HG03159 (cell line): ENCODE measurements at regions not wholly inside any gene's neighbourhood (a gene's known extent, or its start where the extent isn't known, plus 50 kb on each side); places are given as distances from the start of the nearest gene placed in this dataset.
"Not testable (repeated sequence)": the region's sequence is repeated elsewhere in the genome, so short reads cannot be mapped to it uniquely, and the experiment has no call there.

Experiments
- ATAC-seq: cut with Tn5 transposase; IDR thresholded peaks from one replicate; pipeline ENCODE4 v1.9.1; 2021; ENCODE audit warnings: mild to moderate bottlenecking, moderate library complexity; ENCODE audit not compliant: unreplicated experiment

DNA sequence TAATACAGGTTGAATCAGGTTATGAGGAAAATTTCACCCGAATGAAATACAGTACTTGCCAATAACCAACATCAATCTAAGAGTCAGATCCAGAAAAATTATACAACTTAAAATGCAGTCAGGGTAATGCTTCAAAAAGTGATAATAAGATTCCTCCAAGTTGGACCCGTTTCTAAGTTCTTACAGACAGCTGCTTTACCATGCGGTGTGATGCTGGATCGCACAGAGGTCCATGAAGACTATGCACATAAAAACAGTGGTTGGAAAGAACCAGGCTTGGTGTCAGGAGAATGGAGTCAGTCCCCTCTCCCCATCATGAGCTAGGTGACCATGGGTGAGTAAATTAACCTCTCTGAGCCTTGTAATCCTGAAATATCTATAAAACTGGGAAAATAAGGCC, 261.3 kb downstream of the QDPR start:
- no peak for ATAC-seq

DNA sequence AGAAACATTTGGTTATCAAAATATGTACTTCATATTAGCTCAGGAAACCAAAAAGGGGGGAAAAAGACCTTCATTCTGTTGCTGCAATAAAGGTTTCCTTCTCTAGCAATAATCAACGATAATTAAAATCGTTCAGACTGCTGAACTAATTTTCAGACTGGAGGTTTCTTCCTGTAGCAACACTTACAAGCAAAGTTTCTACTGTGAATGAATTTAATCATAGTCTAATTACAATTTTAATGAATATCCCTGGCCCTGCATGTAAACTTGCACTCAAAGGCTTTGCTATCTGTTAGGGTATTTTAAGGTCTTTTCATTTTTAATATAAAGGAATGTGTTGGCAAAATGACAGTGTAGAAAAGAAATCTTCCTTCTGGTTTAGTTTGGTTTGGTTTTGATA, 265.2 kb downstream of the QDPR start:
- no peak for ATAC-seq

DNA sequence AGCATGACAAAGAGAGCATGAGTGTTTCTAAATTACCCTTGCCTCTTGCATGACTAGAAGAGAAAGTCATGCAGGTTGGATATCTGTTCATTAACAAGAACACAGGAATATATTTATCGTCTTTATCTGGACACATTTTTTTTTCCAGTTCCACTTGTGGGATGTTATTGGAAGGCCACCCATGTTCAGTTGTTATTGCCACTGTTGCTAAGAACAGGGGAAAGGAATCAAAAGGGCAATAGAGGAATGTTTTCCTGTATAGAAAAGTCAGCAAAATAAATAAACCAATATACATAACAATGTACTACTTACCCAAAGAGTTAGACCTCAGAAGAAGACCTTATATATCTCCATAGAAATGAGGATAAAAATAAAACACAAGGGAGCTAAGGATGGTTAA, 270.1 kb downstream of the QDPR start:
- no peak for ATAC-seq

DNA sequence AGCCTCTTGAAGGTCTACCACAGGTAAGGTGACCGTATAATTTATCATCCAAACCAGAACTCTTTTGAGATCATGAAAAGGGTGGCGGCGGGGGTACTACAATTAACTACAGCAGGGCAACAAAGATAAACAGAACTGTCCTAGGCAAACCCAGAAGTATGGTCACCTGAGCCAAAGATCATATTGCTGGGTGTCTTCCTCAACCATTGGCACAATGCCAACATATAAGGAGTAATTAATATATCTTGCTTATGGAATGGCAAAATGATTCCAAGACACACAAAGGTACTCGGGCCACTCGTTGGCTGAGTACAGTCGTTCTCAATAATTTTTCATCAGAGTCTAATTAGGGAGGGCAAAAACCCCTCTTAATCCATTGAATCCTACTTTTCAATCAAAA, 273.3 kb downstream of the QDPR start:
- ATAC-seq = no peak

DNA sequence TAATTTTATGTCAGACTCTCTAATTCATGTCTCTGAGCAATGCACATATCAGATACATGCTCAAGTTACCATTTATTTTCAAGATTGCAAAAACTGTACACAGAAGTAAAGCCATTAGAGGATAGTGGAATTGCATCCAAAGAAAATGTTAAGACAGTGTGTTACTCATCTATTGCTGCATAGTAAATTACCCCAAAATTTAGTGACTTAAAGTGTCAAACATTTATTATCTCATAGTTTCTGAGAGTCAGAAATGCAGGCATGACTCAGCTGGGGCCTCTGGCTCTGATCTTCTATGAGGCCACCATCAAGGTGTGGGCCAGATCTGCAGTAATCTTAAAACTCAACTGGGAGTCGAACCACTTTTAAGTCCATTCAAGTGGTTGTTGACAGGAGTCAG, 275.2 kb downstream of the QDPR start:
- no peak for ATAC-seq

DNA sequence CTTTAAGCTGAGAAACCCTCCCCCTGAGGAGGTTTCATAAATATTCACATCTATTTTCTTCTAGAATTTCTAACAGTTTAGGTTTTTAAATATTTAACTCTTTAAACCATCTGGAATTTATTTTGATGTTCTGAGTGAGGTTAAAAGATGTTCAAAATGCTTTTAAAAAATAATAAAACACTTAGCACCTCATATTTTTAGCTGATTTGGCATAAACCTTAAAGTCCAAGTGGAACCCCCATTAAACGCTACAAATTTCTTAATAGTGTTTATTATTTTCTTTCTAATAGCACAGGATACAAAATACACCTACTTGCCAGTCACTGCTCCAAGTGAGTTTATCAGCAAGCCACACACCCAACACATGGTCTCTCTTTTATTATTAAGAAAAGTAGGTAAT, 277.2 kb downstream of the QDPR start:
- no peak for ATAC-seq

DNA sequence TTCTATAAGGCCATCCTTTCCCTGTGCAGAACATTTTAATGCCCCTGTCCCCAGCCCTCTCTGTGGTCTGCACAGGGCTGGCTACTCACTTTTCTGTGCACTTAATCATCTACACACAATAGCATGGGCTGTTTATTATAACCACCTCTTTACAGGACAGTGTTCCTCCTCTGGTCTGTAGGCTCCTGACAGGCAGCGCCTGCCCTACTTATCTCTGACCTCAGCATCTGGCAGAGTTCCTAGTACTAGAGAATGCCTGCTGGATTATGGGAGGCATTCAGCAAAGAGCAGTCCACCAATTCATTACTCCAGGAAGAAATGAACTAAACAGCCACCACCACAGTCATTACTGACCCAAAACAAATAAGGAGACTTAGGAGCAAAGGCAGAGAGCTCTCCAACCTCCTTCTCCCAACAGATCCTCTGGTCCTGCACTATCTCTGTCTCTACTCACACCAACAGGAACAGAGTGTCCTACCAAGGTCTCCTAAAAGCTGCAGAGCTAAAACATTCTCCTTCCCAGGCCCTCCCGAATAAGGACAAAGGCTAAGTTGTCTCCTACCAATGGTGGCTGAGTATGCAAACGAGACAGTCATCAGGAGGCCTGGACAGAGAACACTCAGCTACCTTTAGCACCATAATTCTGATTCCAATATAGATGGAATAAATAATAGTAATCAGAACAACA, 279.2 kb downstream of the QDPR start:
- no peak for ATAC-seq

DNA sequence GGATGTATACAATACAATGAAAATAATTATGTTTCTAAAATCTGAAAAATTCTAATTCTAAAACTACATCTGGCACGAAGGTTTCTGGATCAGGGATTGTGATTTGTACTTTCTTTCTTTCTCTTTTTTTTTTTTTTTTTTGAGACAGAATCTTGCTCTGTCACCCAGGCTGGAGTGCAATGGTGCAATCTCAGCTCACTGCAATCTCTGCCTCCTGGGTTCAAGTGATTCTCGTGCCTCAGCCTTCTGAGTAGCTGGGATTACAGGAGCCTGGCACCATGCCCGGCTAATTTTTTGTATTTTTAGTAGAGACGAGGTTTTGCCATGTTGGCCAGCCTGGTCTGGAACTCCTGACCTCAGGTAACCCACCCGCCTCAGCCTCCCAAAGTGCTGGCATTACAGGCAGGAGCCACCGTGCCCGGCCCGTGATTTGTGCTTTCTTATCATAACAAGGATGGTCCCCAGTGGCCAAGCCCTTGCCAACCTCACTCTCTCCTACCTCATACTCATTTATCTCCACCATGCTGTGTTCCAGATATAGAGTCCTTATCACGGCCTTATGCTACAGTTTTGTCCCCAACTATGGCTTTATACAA, 279.9 kb downstream of the QDPR start:
- not testable (repeated sequence) for ATAC-seq

DNA sequence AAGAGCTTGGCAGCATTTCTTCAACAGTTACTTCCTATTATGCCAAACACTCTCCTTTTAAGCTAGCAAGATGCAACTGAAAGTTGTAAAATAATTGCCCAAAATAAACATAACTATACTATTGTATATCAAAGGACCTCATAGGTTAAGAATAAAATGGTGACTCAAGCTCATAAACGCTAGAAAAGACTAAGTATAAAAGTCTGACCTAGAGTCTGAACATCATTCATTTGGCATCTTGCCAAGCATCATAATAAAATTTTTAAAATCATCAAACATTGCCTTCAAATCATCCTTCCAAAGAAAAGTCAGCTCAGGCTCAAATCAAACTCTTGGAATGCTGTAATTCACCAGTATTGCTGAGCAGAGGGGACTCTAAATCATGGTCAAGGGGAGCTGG, 281.2 kb downstream of the QDPR start:
- ATAC-seq = no peak

DNA sequence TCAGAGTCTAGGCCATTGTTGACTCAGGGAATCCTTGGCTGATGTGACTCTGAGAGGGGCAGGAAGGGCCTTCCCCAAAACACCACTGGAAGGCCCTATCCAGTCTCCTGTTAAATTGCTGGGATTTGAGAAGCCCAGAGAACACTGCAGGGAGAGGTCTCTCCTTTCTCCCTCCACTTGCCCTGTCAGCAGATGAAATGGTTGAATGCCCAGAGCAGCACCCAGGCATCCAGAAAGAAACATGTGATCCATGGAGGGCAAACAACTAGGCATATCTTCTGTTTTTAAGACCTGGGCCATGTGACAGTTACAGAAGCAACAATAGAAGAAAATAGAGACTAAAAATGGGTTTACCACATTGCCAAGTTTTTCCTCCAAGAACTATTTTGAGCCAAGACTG, 291.1 kb downstream of the QDPR start:
- no peak for ATAC-seq

DNA sequence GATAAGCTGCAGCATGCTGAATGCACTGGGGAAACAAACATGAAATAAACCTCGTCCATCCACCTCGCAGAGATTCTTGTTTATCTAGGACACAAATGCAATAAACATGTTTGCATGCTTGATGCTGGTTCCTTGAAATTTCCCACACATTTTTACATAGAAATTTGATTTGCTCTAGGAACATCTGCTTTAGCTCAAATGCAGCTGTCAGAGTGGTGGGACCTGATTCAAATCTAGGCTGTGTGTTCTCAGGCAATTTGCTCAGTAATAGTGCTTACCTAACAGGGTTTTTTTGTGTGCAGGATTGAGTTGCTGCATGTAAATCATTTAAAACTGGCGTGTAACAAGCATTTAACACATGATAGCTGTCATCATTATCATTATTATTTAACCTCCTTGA, 293.1 kb downstream of the QDPR start:
- ATAC-seq = no peak

DNA sequence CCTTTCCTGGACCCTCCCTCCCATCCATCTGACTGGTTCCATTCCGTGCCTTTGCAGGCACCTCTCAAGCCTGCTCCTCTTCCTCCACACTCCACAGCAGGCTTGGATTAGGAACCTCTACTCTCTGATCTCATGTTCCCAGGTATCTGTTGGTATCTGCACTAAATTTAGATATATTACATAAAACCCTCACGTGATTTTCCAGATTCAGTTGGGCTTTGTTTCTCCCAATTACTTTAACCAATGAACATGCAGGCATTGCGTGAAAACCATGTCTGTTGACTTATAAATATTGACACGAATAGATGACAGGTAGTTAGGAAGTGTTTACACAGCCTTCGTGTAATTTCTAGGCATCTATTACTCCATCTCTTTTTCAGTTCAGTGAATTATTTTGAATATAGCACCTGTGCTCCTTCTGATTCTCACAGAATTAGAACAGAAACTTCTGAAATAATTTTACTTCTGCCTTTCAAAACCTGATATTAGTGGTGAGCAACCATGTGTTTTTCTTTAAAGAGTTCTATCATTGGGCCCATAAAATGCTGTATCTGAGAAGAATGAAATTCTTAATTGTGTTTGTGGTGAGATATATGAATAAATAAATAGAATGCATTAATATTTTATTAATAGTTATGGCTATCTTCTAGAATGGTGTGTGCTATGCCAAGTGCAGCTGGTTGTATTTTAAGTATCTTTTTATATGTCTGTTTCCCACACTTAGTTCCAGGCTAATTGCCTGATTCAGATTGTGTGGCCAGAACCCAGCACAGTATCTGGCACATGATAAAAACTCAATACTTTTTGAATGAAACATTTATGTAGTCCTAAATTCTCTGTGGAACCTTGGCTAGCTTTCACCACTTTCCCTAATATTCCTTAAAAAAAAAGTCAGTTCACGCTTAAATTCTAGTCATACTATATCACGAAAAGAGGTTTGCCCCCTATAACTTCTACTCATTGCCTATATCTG, 304.8 kb downstream of the QDPR start:
- peak; percentile 61 for ATAC-seq

DNA sequence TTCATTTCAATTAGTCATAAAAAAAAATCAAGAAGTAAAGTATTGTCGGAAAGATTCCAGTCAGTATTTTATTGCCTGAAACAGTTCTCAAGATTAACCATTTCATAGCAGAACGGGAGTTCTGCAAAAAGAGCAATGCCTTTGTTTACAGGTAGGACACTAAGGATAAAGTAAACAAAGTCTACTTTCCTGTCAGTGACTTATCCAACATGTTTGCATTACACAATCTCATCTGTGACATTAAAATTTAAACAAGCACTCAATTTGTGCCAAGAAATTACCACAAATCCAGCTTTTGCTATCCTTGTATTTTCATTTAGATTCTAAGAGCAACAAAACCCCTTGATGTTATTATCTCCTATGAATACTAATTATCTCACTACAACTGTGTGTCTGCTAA, 306.5 kb upstream of the LDB2 start:
- no peak for ATAC-seq

DNA sequence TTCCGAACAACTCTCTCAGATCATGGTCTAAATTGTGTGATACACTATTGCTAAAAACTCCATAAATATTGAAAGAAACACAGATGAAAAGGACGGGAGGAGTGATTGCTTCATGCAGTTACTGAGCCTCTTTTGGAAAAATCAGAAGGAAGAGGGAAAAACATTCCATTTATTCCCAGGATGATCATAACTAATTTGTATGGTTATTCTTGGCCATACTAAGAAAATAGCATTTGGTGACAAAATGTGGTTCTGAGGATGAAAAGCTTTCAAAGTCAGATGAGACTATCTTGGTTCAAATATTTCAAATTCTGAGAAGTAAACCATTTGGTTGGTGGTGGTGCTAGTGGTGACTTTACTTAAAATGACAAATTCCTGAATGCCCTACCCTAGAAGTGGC, 305.4 kb upstream of the LDB2 start:
- no peak for ATAC-seq

DNA sequence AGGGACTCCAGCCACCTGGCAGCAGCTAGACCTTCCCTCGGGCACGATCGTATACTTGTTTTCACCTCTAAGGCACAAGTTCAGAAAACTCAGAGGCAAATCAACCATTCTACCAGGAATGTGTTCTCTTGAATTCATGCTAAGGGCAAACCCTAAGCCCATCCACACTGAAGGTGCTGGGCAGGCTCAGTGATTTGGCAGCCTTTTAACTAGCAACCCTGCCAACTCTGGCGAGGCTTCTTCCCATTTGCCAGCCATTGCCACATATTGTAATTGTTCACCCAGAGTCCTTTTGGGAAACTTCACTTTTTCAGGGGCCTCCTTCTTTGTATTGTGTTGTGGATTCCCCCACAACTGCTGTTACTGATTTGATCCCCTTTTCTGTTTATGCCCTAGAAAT, 298.6 kb upstream of the LDB2 start:
- ATAC-seq = no peak

DNA sequence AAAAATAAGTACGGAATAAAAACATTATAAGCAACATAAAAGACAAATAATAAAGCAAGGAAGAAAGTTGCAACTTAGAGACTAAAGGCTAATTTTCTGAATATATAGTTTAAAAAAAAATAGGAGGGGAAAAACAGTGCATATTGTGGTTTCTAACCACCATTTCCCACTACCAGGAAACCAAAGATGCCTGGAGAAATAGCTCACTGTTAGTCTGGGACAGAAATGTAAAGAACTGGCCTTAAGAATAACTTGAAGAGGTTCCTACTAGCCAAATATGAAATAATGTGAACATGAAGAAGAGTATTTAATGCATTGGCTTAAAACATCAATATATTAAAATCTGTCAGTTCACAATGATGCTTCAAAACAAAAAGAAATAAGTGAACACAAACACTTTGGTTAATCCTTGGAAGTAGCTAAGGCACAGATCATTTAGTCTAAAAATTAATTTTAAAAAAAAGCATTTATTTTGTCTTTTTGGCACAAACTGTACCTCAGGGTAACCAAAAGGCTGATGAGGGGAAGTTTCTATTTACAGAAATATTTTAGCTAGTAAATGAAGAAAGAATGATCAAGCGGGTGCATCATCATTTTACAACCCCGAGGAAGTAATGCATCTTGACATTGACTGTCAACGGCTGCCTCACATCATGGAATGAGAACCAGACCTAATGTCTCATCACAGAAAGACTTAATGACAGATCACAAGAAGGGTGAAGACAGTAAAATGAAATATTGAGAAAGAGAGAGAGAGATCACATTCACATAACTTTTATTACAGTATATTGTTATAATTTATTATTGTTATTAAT, 297.2 kb upstream of the LDB2 start:
- no peak for ATAC-seq

DNA sequence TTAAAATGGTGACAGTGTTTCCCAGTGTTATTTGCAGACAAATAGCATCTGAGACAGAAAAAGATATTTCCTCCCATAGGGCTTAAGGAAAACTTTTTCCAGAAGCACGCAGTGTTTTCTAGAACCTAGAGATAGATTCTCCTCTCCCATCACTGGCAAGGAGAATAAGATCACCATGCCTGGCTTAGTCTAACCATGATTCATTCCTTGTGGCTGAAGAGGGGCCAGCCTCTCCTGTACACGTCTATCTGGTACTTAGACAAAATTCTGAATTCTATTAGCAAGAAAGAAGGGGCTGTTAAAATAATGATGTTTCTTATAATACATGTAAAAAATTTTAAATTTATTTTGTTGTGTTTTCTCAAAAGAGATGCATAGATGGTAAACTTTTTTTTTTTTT, 296.1 kb upstream of the LDB2 start:
- no peak for ATAC-seq

DNA sequence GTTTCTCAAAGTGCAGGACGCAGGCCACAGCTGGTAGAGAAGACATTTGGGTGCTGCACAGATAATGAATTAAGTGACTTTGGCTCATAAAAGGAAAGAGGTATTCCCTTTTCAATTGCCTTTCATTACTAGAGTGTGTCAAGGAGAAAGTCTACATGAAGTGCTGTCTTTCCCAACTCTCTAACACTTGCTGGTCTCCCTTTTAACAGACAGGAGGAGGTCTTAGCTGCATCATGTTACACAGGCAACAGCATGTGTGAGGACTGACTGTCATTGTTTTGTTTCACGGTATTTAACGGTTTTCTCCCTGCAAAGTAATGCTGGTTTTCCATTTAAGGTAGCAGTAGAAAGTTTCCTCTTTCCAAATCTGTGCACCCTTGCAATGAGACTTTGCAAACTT, 291.3 kb upstream of the LDB2 start:
- no peak for ATAC-seq

DNA sequence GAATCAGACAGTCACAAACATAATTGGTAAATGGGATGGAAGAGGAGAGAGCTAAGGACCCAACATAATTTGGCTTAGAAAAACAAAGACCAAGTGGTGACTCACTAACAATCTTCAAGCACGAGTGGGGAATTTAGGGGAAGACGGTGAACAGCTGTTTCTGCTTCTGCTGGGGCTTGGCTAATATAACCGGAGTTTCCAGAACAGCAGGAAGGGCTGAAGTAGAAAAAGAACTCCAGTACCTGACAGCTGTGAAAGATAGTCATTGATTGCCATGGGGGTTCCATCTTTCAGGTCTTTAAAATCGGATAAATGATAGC, 290.9 kb upstream of the LDB2 start:
- ATAC-seq = no peak

DNA sequence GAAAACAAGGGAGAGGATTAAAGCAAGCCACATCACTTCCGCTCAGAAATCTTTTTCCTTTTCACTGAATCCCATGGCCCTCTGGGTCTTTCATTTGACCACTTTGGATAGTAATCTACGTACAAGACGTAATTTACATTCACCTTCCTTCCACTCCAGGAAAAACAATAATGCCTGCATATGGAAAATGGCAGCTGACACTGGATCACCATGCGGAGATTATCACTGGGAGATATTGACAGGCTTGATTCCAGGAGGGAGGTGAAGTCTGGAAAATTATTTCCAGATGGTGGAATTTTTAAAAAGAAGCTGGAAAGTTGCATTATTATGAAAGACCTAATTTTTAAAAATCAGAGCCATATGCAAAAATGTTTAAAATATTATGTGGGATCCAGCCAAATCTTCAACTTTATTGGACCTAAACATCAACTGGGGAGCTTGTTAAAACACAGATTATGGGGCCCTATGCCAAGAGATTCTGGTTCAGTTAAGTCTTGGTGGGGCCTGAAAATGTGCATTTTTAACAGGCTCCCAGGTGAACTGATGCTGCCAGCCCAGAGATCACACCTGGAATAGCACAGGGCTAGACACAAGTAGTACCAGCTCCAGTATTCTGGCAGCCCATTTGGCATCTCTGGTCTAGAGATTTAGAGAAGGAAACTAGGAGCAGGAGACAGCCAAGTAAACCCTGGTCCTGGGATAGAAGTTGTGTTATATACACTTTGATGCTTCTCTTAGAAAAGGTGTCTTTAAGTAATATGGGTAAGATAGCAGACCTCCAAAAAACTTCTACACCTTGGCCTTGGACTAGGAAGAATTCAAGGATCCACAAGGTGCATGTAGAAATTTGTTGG, 290.3 kb upstream of the LDB2 start:
- ATAC-seq = no peak
